ENCODE measurements at regions not wholly inside any gene's neighbourhood (a gene's known extent, or its start where the extent isn't known, plus 50 kb on each side); places are given as distances from the start of the nearest gene placed in this dataset.

DNA sequence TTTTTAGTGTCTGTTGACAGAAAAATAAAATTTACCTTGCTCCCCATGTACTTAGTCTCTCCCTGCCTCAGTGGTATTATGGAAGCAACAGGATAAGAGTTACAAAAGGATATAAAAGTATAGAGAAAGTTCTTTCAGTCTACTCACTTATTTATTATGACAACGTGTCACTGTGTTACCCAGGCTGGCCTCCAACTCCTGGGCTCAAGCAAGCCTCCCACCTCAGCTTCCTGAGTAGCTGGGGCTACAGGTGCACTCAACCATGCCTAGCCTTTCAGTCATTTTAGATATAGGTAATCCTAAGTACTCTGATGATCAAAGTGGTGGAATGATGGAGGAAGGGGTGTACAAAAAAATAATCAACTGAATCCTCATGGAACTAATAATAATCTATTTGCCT lies 215.2 kb upstream of the MKLN1 start:
- no peak for DNase-seq
- Histone ChIP-seq H3K27ac (ENCODE audit: insufficient read depth, low read length, poor library complexity, severe bottlenecking) (no peak overlapping the region), H3K36me3 (ENCODE audit: control insufficient read depth, insufficient read depth, low read length) (peaks cover 4% of the 10 kb centered on the region), H3K4me1 (ENCODE audit: control insufficient read depth, insufficient read depth, low read length, poor library complexity, severe bottlenecking) (peaks cover 25% of the 10 kb centered on the region), H3K4me3 (ENCODE audit: insufficient read depth, low read depth, low read length, poor library complexity, severe bottlenecking) (no peak overlapping the region), H3K9me3 (ENCODE audit: control insufficient read depth, low read length) (no peaks in the 10 kb centered on the region), H3K27me3 (replicated peaks; ENCODE audit: control insufficient read depth, insufficient read depth, low read length, poor library complexity, severe bottlenecking) (no peaks in the 10 kb centered on the region)

DNA sequence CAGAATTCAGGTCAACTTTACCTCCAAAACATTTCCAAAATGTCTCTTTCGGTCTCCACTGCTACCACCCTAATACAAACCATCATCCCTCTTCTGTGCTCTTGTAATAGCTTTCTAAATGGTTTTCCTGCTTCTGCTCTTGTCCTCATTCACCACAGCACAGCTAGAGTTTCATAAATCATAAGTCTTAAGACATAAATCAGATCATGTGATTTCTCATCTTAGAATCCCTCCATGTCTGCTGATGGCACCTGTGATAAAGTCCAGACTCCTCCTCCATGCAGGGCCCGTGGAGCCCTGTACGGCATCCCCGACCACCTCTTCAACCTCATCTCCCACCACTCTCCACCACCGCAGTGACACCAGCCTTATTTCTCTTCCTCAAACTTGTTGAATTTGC lies 212.3 kb upstream of the MKLN1 start:
- no peaks in the 10 kb centered on the region for H3K36me3 ChIP-seq (ENCODE audit: control insufficient read depth, insufficient read depth, low read length)
- H3K4me1 ChIP-seq (ENCODE audit: control insufficient read depth, insufficient read depth, low read length, poor library complexity, severe bottlenecking), result peaks cover 11% of the 10 kb centered on the region
- no peak for DNase-seq
- H3K9me3 ChIP-seq (ENCODE audit: control insufficient read depth, low read length), result no peaks in the 10 kb centered on the region
- no peaks in the 10 kb centered on the region for H3K27me3 ChIP-seq (replicated peaks; ENCODE audit: control insufficient read depth, insufficient read depth, low read length, poor library complexity, severe bottlenecking)
- H3K4me3 ChIP-seq (ENCODE audit: insufficient read depth, low read depth, low read length, poor library complexity, severe bottlenecking), result no peak overlapping the region
- no peak overlapping the region for H3K27ac ChIP-seq (ENCODE audit: insufficient read depth, low read length, poor library complexity, severe bottlenecking)

DNA sequence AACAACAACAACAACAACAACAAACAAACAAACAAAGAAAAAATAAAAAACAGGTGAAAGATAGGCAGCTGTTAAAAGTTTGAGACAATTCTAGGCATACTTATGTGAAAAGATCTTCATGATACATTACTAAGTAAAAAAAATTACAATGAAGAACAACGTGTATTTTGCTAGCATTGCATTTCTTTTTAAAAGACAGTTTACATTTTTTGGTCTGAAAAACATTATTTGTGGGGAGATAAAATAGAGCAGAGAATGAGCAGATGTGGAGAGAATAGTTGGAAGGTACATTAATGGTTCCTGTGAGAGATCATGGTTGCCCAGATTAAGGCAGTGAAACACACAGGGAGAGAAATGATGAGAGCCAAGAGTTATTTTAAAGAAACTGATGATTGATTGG lies 210.2 kb upstream of the MKLN1 start:
- Histone ChIP-seq H3K9me3 (ENCODE audit: control insufficient read depth, low read length) (no peaks in the 10 kb centered on the region), H3K4me1 (ENCODE audit: control insufficient read depth, insufficient read depth, low read length, poor library complexity, severe bottlenecking) (no peaks in the 10 kb centered on the region), H3K27ac (ENCODE audit: insufficient read depth, low read length, poor library complexity, severe bottlenecking) (no peak overlapping the region), H3K4me3 (ENCODE audit: insufficient read depth, low read depth, low read length, poor library complexity, severe bottlenecking) (no peak overlapping the region), H3K27me3 (replicated peaks; ENCODE audit: control insufficient read depth, insufficient read depth, low read length, poor library complexity, severe bottlenecking) (no peaks in the 10 kb centered on the region), H3K36me3 (ENCODE audit: control insufficient read depth, insufficient read depth, low read length) (no peaks in the 10 kb centered on the region)
- DNase-seq, result no peak

DNA sequence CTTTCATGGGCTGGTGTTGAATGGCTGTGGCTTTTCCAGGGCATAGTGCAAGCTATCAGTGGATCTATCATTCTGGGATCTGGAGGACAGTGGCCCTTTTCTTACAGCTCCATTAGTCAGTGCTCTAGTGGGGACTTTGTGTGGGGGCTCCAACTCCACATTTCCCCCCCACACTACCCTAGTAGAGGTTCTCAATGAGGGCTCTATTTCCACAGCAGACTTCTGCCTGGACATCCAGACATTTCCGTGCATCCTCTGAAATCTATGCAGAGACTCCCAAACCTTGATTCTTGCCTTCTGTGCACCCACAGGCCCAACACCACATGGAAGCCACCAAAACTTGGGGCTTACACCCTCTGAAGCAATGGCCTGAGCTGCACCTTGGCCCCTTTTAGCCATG lies 208.3 kb upstream of the MKLN1 start:
- no peaks in the 10 kb centered on the region for H3K9me3 ChIP-seq (ENCODE audit: control insufficient read depth, low read length)
- no peak for DNase-seq
- no peak overlapping the region for H3K4me3 ChIP-seq (ENCODE audit: insufficient read depth, low read depth, low read length, poor library complexity, severe bottlenecking)
- no peaks in the 10 kb centered on the region for H3K4me1 ChIP-seq (ENCODE audit: control insufficient read depth, insufficient read depth, low read length, poor library complexity, severe bottlenecking)
- no peak overlapping the region for H3K27ac ChIP-seq (ENCODE audit: insufficient read depth, low read length, poor library complexity, severe bottlenecking)
- no peaks in the 10 kb centered on the region for H3K36me3 ChIP-seq (ENCODE audit: control insufficient read depth, insufficient read depth, low read length)
- no peaks in the 10 kb centered on the region for H3K27me3 ChIP-seq (replicated peaks; ENCODE audit: control insufficient read depth, insufficient read depth, low read length, poor library complexity, severe bottlenecking)

DNA sequence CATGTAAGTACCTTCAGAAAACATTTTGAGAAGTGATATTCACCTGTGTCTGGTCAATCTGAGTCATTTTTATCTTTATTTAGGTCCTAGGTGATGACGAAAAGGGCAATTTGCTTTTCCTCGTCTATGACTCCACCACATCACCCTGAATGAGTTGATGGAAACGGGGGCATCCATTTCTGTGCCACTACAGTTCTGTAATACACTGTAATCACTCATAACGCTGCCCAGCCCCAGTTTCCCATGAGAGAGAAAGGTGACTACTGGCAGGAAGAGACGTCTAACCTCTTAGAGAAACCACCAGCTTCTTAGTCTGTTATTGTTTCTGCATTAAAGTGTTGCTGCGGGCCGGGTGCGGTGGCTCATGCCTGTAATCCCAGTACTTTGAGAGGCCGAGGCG lies 205.3 kb upstream of the MKLN1 start:
- no peaks in the 10 kb centered on the region for H3K27me3 ChIP-seq (replicated peaks; ENCODE audit: control insufficient read depth, insufficient read depth, low read length, poor library complexity, severe bottlenecking)
- DNase-seq, result no peak
- H3K4me1 ChIP-seq (ENCODE audit: control insufficient read depth, insufficient read depth, low read length, poor library complexity, severe bottlenecking), result no peaks in the 10 kb centered on the region
- no peak overlapping the region for H3K4me3 ChIP-seq (ENCODE audit: insufficient read depth, low read depth, low read length, poor library complexity, severe bottlenecking)
- H3K9me3 ChIP-seq (ENCODE audit: control insufficient read depth, low read length), result no peaks in the 10 kb centered on the region
- no peak overlapping the region for H3K27ac ChIP-seq (ENCODE audit: insufficient read depth, low read length, poor library complexity, severe bottlenecking)
- H3K36me3 ChIP-seq (ENCODE audit: control insufficient read depth, insufficient read depth, low read length), result no peaks in the 10 kb centered on the region

DNA sequence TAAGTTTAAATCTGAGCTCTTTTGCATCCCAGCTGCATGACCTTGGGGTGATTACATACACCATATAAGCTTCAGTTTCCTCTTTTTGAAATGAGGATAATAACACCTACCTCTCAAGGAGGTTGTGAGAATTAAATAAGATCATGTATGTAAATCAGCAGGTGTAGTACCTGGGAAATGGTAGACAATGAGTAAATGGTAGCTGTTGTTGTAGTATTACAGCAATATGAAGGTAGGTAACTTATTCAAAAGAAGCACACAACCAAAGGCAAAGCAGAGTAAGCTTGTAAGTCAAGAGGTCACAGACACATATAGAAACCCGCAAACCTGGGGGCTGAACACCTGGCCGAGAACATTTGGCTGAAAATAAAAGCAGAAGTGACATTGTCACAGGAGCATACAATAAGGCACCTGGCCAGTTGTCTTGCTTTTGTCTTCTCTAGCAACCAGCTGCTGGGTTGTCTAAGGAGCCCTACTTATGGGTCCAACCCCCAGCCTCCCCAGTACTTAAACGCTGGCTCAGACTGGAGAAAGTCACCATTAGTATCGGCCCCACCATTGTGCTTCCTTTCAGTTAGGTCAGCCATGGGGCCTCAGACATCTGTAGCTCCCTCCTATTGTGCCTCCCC lies 203.6 kb upstream of the MKLN1 start:
- H3K36me3 ChIP-seq (ENCODE audit: control insufficient read depth, insufficient read depth, low read length), result no peaks in the 10 kb centered on the region
- H3K4me3 ChIP-seq (ENCODE audit: insufficient read depth, low read depth, low read length, poor library complexity, severe bottlenecking), result no peak overlapping the region
- no peaks in the 10 kb centered on the region for H3K4me1 ChIP-seq (ENCODE audit: control insufficient read depth, insufficient read depth, low read length, poor library complexity, severe bottlenecking)
- no peaks in the 10 kb centered on the region for H3K9me3 ChIP-seq (ENCODE audit: control insufficient read depth, low read length)
- no peaks in the 10 kb centered on the region for H3K27me3 ChIP-seq (replicated peaks; ENCODE audit: control insufficient read depth, insufficient read depth, low read length, poor library complexity, severe bottlenecking)
- DNase-seq, result no peak
- no peak overlapping the region for H3K27ac ChIP-seq (ENCODE audit: insufficient read depth, low read length, poor library complexity, severe bottlenecking)

DNA sequence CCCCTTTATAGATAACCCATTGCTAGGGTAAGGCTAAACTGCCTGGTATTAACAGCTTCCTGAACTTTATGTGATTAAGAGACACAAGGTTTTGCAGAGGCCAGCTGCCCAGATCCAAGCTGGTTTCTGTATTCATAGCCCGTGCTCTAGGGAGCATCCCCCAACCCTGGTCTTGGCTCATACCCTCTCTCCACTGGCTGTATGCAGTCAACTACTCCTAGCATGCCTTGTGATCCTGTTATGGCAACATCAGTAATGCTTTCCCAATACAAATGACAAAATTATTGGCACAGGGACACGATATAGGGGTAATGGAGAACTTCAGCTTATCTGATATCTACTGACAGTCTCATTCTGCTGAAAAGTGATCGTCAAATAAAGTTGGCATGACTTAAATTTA lies 202.8 kb upstream of the MKLN1 start:
- H3K36me3 ChIP-seq (ENCODE audit: control insufficient read depth, insufficient read depth, low read length), result no peaks in the 10 kb centered on the region
- no peaks in the 10 kb centered on the region for H3K9me3 ChIP-seq (ENCODE audit: control insufficient read depth, low read length)
- no peak overlapping the region for H3K27ac ChIP-seq (ENCODE audit: insufficient read depth, low read length, poor library complexity, severe bottlenecking)
- no peak overlapping the region for H3K4me3 ChIP-seq (ENCODE audit: insufficient read depth, low read depth, low read length, poor library complexity, severe bottlenecking)
- H3K27me3 ChIP-seq (replicated peaks; ENCODE audit: control insufficient read depth, insufficient read depth, low read length, poor library complexity, severe bottlenecking), result no peaks in the 10 kb centered on the region
- H3K4me1 ChIP-seq (ENCODE audit: control insufficient read depth, insufficient read depth, low read length, poor library complexity, severe bottlenecking), result no peaks in the 10 kb centered on the region
- DNase-seq, result no peak

DNA sequence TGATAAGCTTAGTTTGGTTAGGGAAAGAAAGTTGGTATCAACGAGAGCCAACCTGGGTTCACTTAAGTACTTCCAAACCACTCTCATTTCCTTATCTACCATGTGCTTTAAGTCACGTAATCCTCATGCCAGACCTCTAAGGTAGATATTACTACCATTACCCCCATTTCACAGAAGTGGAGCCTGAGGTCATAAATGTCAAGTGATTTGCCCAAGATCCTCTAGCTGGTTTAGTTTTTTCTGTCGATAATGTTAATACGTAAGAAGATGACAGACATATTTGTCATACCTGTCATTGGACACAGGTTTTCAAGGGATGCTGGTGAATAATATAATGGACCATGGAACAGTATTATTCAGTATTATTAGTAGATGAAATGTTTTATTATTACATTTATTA lies 197.4 kb upstream of the MKLN1 start:
- DNase-seq, result no peak
- no peaks in the 10 kb centered on the region for H3K4me1 ChIP-seq (ENCODE audit: control insufficient read depth, insufficient read depth, low read length, poor library complexity, severe bottlenecking)
- H3K27ac ChIP-seq (ENCODE audit: insufficient read depth, low read length, poor library complexity, severe bottlenecking), result no peak overlapping the region

DNA sequence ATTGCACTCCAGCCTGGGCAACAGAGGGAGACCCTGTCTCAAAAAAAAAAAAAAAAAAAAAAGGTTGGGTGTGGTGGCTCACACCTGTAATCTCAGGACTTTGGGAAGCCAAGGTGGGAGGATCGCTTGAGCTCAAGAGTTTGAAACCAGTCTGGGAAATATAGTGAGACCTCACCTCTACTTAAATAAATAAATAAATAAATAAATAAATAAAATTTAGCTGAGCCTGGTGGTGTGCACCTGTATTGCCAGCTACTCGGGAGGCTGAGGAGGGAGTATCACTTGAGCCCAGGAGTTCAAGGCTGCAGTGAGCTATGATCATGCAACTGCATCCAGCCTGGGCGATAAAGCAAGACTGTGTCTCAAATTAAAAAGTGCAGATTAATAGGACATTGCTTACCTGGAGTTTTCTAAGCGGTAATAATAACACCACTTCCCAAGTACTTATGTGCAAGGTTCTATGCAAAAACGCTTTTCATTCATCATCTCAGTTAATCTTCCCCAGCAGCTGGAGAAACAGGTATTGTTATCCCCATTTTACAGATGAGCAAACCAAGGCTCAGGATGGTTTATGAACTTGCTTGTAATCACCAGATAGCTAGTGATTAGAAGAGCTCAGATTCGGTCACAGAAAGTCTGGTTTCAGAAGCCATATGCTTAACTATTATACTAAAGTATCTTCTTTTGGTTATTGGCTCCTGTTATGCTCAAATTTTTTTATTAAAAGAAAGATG lies 196.5 kb upstream of the MKLN1 start:
- Histone ChIP-seq H3K4me1 (ENCODE audit: control insufficient read depth, insufficient read depth, low read length, poor library complexity, severe bottlenecking) (no peaks in the 10 kb centered on the region), H3K36me3 (ENCODE audit: control insufficient read depth, insufficient read depth, low read length) (no peaks in the 10 kb centered on the region), H3K9me3 (ENCODE audit: control insufficient read depth, low read length) (no peaks in the 10 kb centered on the region), H3K27me3 (replicated peaks; ENCODE audit: control insufficient read depth, insufficient read depth, low read length, poor library complexity, severe bottlenecking) (no peaks in the 10 kb centered on the region), H3K27ac (ENCODE audit: insufficient read depth, low read length, poor library complexity, severe bottlenecking) (no peak overlapping the region), H3K4me3 (ENCODE audit: insufficient read depth, low read depth, low read length, poor library complexity, severe bottlenecking) (no peak overlapping the region)
- no peak for DNase-seq

More for the DNA sequence above, 197.4 kb upstream of the MKLN1 start:
- Histone ChIP-seq H3K27me3 (replicated peaks; ENCODE audit: control insufficient read depth, insufficient read depth, low read length, poor library complexity, severe bottlenecking) (no peaks in the 10 kb centered on the region), H3K36me3 (ENCODE audit: control insufficient read depth, insufficient read depth, low read length) (no peaks in the 10 kb centered on the region), H3K4me3 (ENCODE audit: insufficient read depth, low read depth, low read length, poor library complexity, severe bottlenecking) (no peak overlapping the region), H3K9me3 (ENCODE audit: control insufficient read depth, low read length) (no peaks in the 10 kb centered on the region)

DNA sequence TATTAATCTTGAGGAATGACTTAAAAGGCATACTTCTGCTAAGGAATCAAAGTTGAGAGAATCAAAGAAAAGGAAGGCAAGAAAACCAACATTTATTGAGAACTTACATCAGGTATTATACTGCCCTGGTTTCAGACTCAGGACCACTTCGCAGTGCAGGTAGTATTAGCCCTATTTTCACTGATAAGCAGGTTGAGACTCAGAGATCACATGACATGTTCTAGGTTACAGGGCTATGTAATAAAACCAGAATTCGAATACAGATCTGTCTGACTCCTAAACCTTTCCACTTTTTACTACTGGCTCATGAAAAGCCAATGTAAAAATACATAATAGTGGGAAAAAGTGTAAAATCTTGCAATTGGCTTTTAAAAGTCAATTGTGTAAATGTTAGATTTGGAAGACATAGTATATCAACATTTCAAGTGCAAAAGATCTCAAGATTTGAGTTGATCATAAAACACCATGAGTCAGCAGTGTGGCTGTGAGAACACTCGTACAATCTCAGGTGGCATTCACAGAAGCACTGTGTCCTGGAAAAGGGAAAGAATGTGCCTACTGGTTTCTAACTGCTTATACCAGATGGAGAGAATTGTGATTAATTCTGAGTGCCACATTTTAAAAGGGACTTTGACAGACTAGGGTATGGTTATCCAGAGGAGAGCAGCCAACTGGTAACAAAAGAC lies 195.8 kb upstream of the MKLN1 start:
- Histone ChIP-seq H3K4me1 (ENCODE audit: control insufficient read depth, insufficient read depth, low read length, poor library complexity, severe bottlenecking) (no peaks in the 10 kb centered on the region), H3K27ac (ENCODE audit: insufficient read depth, low read length, poor library complexity, severe bottlenecking) (no peak overlapping the region), H3K4me3 (ENCODE audit: insufficient read depth, low read depth, low read length, poor library complexity, severe bottlenecking) (no peak overlapping the region), H3K36me3 (ENCODE audit: control insufficient read depth, insufficient read depth, low read length) (no peaks in the 10 kb centered on the region), H3K27me3 (replicated peaks; ENCODE audit: control insufficient read depth, insufficient read depth, low read length, poor library complexity, severe bottlenecking) (no peaks in the 10 kb centered on the region), H3K9me3 (ENCODE audit: control insufficient read depth, low read length) (no peaks in the 10 kb centered on the region)
- DNase-seq, result no peak
